ENCODE measurements at regions not wholly inside any gene's neighbourhood (a gene's known extent, or its start where the extent isn't known, plus 50 kb on each side); places are given as distances from the start of the nearest gene placed in this dataset.

DNA sequence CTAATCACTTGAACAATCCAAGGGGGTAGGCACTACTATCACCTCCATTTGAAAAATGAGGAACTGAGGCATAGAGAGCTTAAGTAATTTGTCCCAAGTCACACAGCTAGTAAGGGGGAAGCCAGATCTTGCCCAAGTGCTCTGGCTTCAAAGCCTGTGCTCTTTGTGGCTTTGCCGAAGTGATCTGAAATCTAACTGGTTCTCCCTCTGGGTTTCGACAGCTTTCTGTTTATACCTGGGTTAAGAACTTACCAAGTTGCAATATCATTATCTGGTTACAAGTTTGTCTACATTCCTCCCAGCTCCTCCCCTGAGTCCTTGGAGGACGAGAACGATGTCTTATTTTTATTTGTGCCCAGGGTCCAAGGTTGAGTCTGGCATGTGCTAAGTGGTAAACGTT lies 125.3 kb upstream of the RAI2 start:
- Histone ChIP-seq H2AFZ (ENCODE audit: low read length) (no peak overlapping the region), H3K4me1 (ENCODE audit: insufficient read depth, low read length) (no peaks in the 10 kb centered on the region), H2BK20ac (ENCODE audit: low read depth, low read length, poor library complexity, severe bottlenecking) (no peak overlapping the region), H3T11ph (ENCODE audit: low read length) (no peak overlapping the region), H3K23me2 (ENCODE audit: insufficient read length, low read depth, low read length, poor library complexity, severe bottlenecking) (no peaks in the 10 kb centered on the region), H3K14ac (ENCODE audit: insufficient read depth, low read length) (no peak overlapping the region), H4K20me1 (ENCODE audit: control insufficient read depth, insufficient read depth, insufficient read length) (no peaks in the 10 kb centered on the region), H4K91ac (ENCODE audit: insufficient read length, low read depth, low read length) (no peak overlapping the region), H3K23ac (ENCODE audit: insufficient read length, low read depth, low read length) (no peak overlapping the region), H3K4me2 (ENCODE audit: insufficient read depth, insufficient read length, low read length) (no peak overlapping the region), H3K79me2 (ENCODE audit: insufficient read depth, low read length) (no peaks in the 10 kb centered on the region; the same call in 1 of the 2 replicates), H3K79me1 (ENCODE audit: insufficient read depth, low read depth, low read length, poor library complexity, severe bottlenecking) (no peaks in the 10 kb centered on the region), H2AK5ac (ENCODE audit: insufficient read length, low read length) (no peak overlapping the region), H3K9me3 (ENCODE audit: control insufficient read depth, low read depth, low read length) (peaks cover 68% of the 10 kb centered on the region), H2BK120ac (ENCODE audit: low read depth, low read length, poor library complexity, severe bottlenecking) (no peak overlapping the region), H3K9ac (ENCODE audit: extremely low read depth, insufficient read length, low read length) (no peak overlapping the region), H4K5ac (ENCODE audit: insufficient read length, low read depth, low read length) (no peak overlapping the region), H2BK15ac (ENCODE audit: low read depth, low read length) (no peak overlapping the region), H3K56ac (ENCODE audit: insufficient read length, low read depth, low read length) (no peak overlapping the region), H3K27me3 (ENCODE audit: insufficient read depth, low read length) (no peaks in the 10 kb centered on the region), H3K4ac (ENCODE audit: low read depth, low read length) (no peak overlapping the region), H2BK12ac (ENCODE audit: insufficient read length, low read depth, low read length) (no peak overlapping the region), H2BK5ac (ENCODE audit: insufficient read length, low read length) (no peak overlapping the region), H4K8ac (replicated peaks; ENCODE audit: insufficient read length, low read depth, low read length) (no peak overlapping the region), H3K27ac (ENCODE audit: insufficient read length, low read depth, low read length) (no peak overlapping the region), H3K18ac (ENCODE audit: insufficient read length, low read depth, low read length) (no peak overlapping the region)
- H3K4me1 Mint-ChIP-seq = 0 out of 4 replicates have a peak, but pooled peaks cover 0 to 3% of the 10 kb centered on the region in 2 experiments
- no peak overlapping the region for H3K4me3 Mint-ChIP-seq
- TF ChIP-seq, protein P1, sequence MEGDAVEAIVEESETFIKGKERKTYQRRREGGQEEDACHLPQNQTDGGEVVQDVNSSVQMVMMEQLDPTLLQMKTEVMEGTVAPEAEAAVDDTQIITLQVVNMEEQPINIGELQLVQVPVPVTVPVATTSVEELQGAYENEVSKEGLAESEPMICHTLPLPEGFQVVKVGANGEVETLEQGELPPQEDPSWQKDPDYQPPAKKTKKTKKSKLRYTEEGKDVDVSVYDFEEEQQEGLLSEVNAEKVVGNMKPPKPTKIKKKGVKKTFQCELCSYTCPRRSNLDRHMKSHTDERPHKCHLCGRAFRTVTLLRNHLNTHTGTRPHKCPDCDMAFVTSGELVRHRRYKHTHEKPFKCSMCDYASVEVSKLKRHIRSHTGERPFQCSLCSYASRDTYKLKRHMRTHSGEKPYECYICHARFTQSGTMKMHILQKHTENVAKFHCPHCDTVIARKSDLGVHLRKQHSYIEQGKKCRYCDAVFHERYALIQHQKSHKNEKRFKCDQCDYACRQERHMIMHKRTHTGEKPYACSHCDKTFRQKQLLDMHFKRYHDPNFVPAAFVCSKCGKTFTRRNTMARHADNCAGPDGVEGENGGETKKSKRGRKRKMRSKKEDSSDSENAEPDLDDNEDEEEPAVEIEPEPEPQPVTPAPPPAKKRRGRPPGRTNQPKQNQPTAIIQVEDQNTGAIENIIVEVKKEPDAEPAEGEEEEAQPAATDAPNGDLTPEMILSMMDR (conservative IDR thresholded peaks at IDR 0.05) = no peak
- H3K36me3 Mint-ChIP-seq (ENCODE audit: insufficient read depth in 1 of 3, low read depth in 3 of 3) = peaks cover 0 to 4% (median 2%) of the 10 kb centered on the region in 3 experiments; a peak in 2 of 7 replicates
- peaks cover 71 to 76% of the 10 kb centered on the region in 2 experiments for H3K9me3 Mint-ChIP-seq
- H3K27ac Mint-ChIP-seq = no peak overlapping the region
- no CpG with 5 or more reads among the region's 5 CpGs for WGBS (ENCODE audit: extremely low coverage, insufficient read length, low lambda C conversion rate)
- no peak for DNase-seq
- no peaks in the 10 kb centered on the region for H3K27me3 Mint-ChIP-seq (ENCODE audit: low read depth)
